H9 (cell line): ENCODE measurements at regions not wholly inside any gene's neighbourhood (a gene's known extent, or its start where the extent isn't known, plus 50 kb on each side); places are given as distances from the start of the nearest gene placed in this dataset.

Experiments used
- DNase-seq: peaks from one replicate; pipeline ENCODE4 v3.0.0-alpha.2; 2017
- H2AFZ ChIP-seq: one replicate; pipeline ENCODE4 v1.6.1; 2013; ENCODE audit warnings: mild to moderate bottlenecking, low read length, control low read depth, moderate library complexity
- H2AK5ac ChIP-seq: 2 replicates; pipeline ENCODE4 v1.6.1; 2013; ENCODE audit warnings: low read length, control low read depth, mixed read lengths; ENCODE audit not compliant: insufficient read length
- H2BK120ac ChIP-seq: one replicate; pipeline ENCODE4 v1.6.1; 2013; ENCODE audit warnings: low read depth, mild to moderate bottlenecking, low read length, control low read depth, inconsistent platforms; ENCODE audit not compliant: poor library complexity, severe bottlenecking
- H2BK12ac ChIP-seq: 2 replicates; pipeline ENCODE4 v1.6.1; 2013; ENCODE audit warnings: low read length, control low read depth, mixed read lengths, low read depth; ENCODE audit not compliant: insufficient read length
- H2BK15ac ChIP-seq: 2 replicates; pipeline ENCODE4 v1.6.1; 2013; ENCODE audit warnings: low read depth, low read length, control low read depth
- H2BK20ac ChIP-seq: one replicate; pipeline ENCODE4 v1.6.1; 2013; ENCODE audit warnings: low read depth, mild to moderate bottlenecking, low read length, control low read depth, inconsistent platforms; ENCODE audit not compliant: poor library complexity, severe bottlenecking
- H2BK5ac ChIP-seq: 2 replicates; pipeline ENCODE4 v1.6.1; 2013; ENCODE audit warnings: low read length, control low read depth, mixed read lengths; ENCODE audit not compliant: insufficient read length
- H3K14ac ChIP-seq: 2 replicates; pipeline ENCODE4 v1.6.1; 2013; ENCODE audit warnings: low read length, control low read depth; ENCODE audit not compliant: insufficient read depth
- H3K18ac ChIP-seq: 2 replicates; pipeline ENCODE4 v1.6.1; 2013; ENCODE audit warnings: low read depth, mild to moderate bottlenecking, mixed read lengths, low read length, control low read depth; ENCODE audit not compliant: insufficient read length
- H3K23ac ChIP-seq: 2 replicates; pipeline ENCODE4 v1.6.1; 2013; ENCODE audit warnings: low read length, control low read depth, mixed read lengths, low read depth; ENCODE audit not compliant: insufficient read length
- H3K23me2 ChIP-seq: 2 replicates; pipeline ENCODE4 v1.6.1; 2013; ENCODE audit warnings: low read depth, mild to moderate bottlenecking, mixed read lengths, low read length, control low read depth; ENCODE audit not compliant: insufficient read length, poor library complexity, severe bottlenecking
- H3K27ac ChIP-seq: 2 replicates; pipeline ENCODE4 v1.5.1; 2013; ENCODE audit warnings: low read length, control low read depth, mixed read lengths, low read depth; ENCODE audit not compliant: insufficient read length
- H3K27me3 ChIP-seq: 2 replicates; pipeline ENCODE4 v1.6.1; 2013; ENCODE audit warnings: low read length, control low read depth, inconsistent platforms; ENCODE audit not compliant: insufficient read depth
- H3K4ac ChIP-seq: 2 replicates; pipeline ENCODE4 v1.6.1; 2013; ENCODE audit warnings: low read depth, mild to moderate bottlenecking, control low read depth, inconsistent platforms, low read length, moderate library complexity
- H3K4me1 ChIP-seq: 2 replicates; pipeline ENCODE4 v1.6.1; 2013; ENCODE audit warnings: low read length, control low read depth, inconsistent platforms; ENCODE audit not compliant: insufficient read depth
- H3K4me2 ChIP-seq: 2 replicates; pipeline ENCODE4 v1.6.1; 2013; ENCODE audit warnings: low read length, control low read depth, mixed read lengths; ENCODE audit not compliant: insufficient read length, insufficient read depth
- H3K56ac ChIP-seq: 2 replicates; pipeline ENCODE4 v1.6.1; 2013; ENCODE audit warnings: low read depth, mild to moderate bottlenecking, mixed read lengths, low read length, control low read depth; ENCODE audit not compliant: insufficient read length
- H3K79me1 ChIP-seq: 2 replicates; pipeline ENCODE4 v1.6.1; 2013; ENCODE audit warnings: low read depth, mild to moderate bottlenecking, moderate library complexity, low read length, control low read depth, inconsistent platforms; ENCODE audit not compliant: insufficient read depth, poor library complexity, severe bottlenecking
- H3K79me2 ChIP-seq: 2 replicates; pipeline ENCODE4 v1.6.1; 2013; ENCODE audit warnings: low read length, control low read depth, inconsistent platforms; ENCODE audit not compliant: insufficient read depth
- H3K9ac ChIP-seq: 2 replicates; pipeline ENCODE4 v1.6.1; 2013; ENCODE audit warnings: low read length, control low read depth, mixed read lengths; ENCODE audit not compliant: insufficient read length; ENCODE audit errors: extremely low read depth
- H3K9me3 ChIP-seq: one replicate; pipeline ENCODE4 v1.6.1; 2013; ENCODE audit warnings: low read depth, low read length, inconsistent platforms; ENCODE audit not compliant: control insufficient read depth
- H3T11ph ChIP-seq: one replicate; pipeline ENCODE4 v1.6.1; 2013; ENCODE audit warnings: mild to moderate bottlenecking, low read length, control low read depth, inconsistent platforms
- H4K20me1 ChIP-seq: one replicate; pipeline ENCODE4 v1.6.1; 2013; ENCODE audit not compliant: control insufficient read depth, insufficient read length, insufficient read depth
- H4K5ac ChIP-seq: 2 replicates; pipeline ENCODE4 v1.6.1; 2013; ENCODE audit warnings: low read depth, mild to moderate bottlenecking, mixed read lengths, low read length, control low read depth; ENCODE audit not compliant: insufficient read length
- H4K8ac ChIP-seq: replicated peaks from 2 replicates; pipeline ENCODE4 v1.6.1; 2013; ENCODE audit warnings: low read length, control low read depth, mixed read lengths, low read depth; ENCODE audit not compliant: insufficient read length
- H4K91ac ChIP-seq: 2 replicates; pipeline ENCODE4 v1.6.1; 2013; ENCODE audit warnings: low read depth, mild to moderate bottlenecking, moderate library complexity, mixed read lengths, low read length, control low read depth; ENCODE audit not compliant: insufficient read length
- H3K27ac Mint-ChIP-seq, 3 experiments: 2 replicates in 2 of 3; 3 replicates in 1 of 3; pipeline ENCODE4 v1.8.0; 2020 to 2021; ENCODE audit warnings: mixed read lengths in 3 of 3, mild to moderate bottlenecking in 1 of 3, moderate library complexity in 1 of 3
- H3K27me3 Mint-ChIP-seq: 2 replicates; pipeline ENCODE4 v1.8.0; 2021; ENCODE audit warnings: low read depth, mild to moderate bottlenecking, moderate library complexity, mixed read lengths
- H3K36me3 Mint-ChIP-seq, 3 experiments: 2 replicates in 2 of 3; 3 replicates in 1 of 3; pipeline ENCODE4 v1.8.0; 2020 to 2021; ENCODE audit warnings: low read depth in 3 of 3, mixed read lengths in 3 of 3; ENCODE audit not compliant: insufficient read depth in 1 of 3
- H3K4me1 Mint-ChIP-seq, 2 experiments: 2 replicates each; pipeline ENCODE4 v1.8.0; 2020; ENCODE audit warnings: mixed read lengths in 2 of 2
- H3K4me3 Mint-ChIP-seq, 2 experiments: 2 replicates in 1 of 2; 3 replicates in 1 of 2; pipeline ENCODE4 v1.8.0; 2020 to 2021; ENCODE audit warnings: mild to moderate bottlenecking in 2 of 2, mixed read lengths in 2 of 2, moderate library complexity in 1 of 2
- H3K9me3 Mint-ChIP-seq, 2 experiments: 2 replicates in 1 of 2; 3 replicates in 1 of 2; pipeline ENCODE4 v1.8.0; 2020; ENCODE audit warnings: mild to moderate bottlenecking in 2 of 2, mixed read lengths in 2 of 2, moderate library complexity in 1 of 2
- WGBS: extraction: QIAGEN DNeasy Blood & Tissue Kit; methylation state at CpG from one replicate; pipeline ENCODE4 v1.1.7; 2013; ENCODE audit warnings: missing lambda C conversion rate, low lambda C conversion rate, mixed read lengths; ENCODE audit not compliant: insufficient read length; ENCODE audit errors: extremely low coverage; 5-methylcytosine and 5-hydroxymethylcytosine counted together
- TF ChIP-seq, protein P1 (sequence below): fragments of 200-600 bp; sonication (generic); conservative IDR thresholded peaks from 3 replicates; pipeline ENCODE4 v1.8.0; 2021; ENCODE audit warnings: antibody characterized with exemption, mild to moderate bottlenecking

GRCh38 chr6:115120391-115120790 lies 777.6 kb upstream of the HS3ST5 start:
- H3K23ac ChIP-seq, result no peak overlapping the region
- H3K18ac ChIP-seq, result no peak overlapping the region
- no peaks in the 10 kb centered on the region for H3K27me3 ChIP-seq
- H3K9ac ChIP-seq, result no peak overlapping the region
- H3K14ac ChIP-seq, result no peak overlapping the region
- H3K79me2 ChIP-seq, result no peaks in the 10 kb centered on the region
- no peak overlapping the region for H3K56ac ChIP-seq
- no peak overlapping the region for H3K27ac Mint-ChIP-seq
- H4K91ac ChIP-seq, result no peak overlapping the region
- H3K4me3 Mint-ChIP-seq, result no peak overlapping the region
- no peaks in the 10 kb centered on the region for H3K23me2 ChIP-seq
- no peak overlapping the region for H2BK120ac ChIP-seq
- no peaks in the 10 kb centered on the region; the same call in 1 of the 2 replicates for H3K27me3 Mint-ChIP-seq
- no peak overlapping the region for H3K4ac ChIP-seq
- no peak overlapping the region for H3K4me2 ChIP-seq
- H4K20me1 ChIP-seq, result no peaks in the 10 kb centered on the region
- no peaks in the 10 kb centered on the region for H3K79me1 ChIP-seq
- H4K8ac ChIP-seq, result no peak overlapping the region
- no peak overlapping the region for H3T11ph ChIP-seq
- no peak overlapping the region for H3K27ac ChIP-seq
- H2AK5ac ChIP-seq, result no peak overlapping the region
- peaks cover 8 to 11% (median 10%) of the 10 kb centered on the region in 3 experiments for H3K36me3 Mint-ChIP-seq
- H2AFZ ChIP-seq, result no peak overlapping the region
- no peaks in the 10 kb centered on the region for H3K4me1 Mint-ChIP-seq
- H2BK5ac ChIP-seq, result no peak overlapping the region
- no peaks in the 10 kb centered on the region for H3K4me1 ChIP-seq
- no peak overlapping the region for H4K5ac ChIP-seq
- no peak overlapping the region for H2BK12ac ChIP-seq
- no peak overlapping the region for H2BK15ac ChIP-seq
- WGBS, result no CpG with 5 or more reads among the region's 1 CpG
- no peak for DNase-seq
- H3K9me3 ChIP-seq, result no peaks in the 10 kb centered on the region
- TF ChIP-seq, protein P1, sequence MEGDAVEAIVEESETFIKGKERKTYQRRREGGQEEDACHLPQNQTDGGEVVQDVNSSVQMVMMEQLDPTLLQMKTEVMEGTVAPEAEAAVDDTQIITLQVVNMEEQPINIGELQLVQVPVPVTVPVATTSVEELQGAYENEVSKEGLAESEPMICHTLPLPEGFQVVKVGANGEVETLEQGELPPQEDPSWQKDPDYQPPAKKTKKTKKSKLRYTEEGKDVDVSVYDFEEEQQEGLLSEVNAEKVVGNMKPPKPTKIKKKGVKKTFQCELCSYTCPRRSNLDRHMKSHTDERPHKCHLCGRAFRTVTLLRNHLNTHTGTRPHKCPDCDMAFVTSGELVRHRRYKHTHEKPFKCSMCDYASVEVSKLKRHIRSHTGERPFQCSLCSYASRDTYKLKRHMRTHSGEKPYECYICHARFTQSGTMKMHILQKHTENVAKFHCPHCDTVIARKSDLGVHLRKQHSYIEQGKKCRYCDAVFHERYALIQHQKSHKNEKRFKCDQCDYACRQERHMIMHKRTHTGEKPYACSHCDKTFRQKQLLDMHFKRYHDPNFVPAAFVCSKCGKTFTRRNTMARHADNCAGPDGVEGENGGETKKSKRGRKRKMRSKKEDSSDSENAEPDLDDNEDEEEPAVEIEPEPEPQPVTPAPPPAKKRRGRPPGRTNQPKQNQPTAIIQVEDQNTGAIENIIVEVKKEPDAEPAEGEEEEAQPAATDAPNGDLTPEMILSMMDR, result no peak
- H2BK20ac ChIP-seq, result no peak overlapping the region
- H3K9me3 Mint-ChIP-seq, result peaks cover 10 to 21% of the 10 kb centered on the region in 2 experiments
